GM19239 (cell line): ENCODE measurements at regions not wholly inside any gene's neighbourhood (a gene's known extent, or its start where the extent isn't known, plus 50 kb on each side); places are given as distances from the start of the nearest gene placed in this dataset.
"Not testable (repeated sequence)": the region's sequence is repeated elsewhere in the genome, so short reads cannot be mapped to it uniquely, and the experiment has no call there.

Experiments
- DNase-seq: peaks from one replicate; pipeline ENCODE4 v3.0.0; 2011; ENCODE audit warnings: low spot score; ENCODE audit not compliant: insufficient read length
- FAIRE-seq: peaks from 2 replicates; lab custom pipeline; 2011; peaks lifted over from hg19 to GRCh38; lab: Jason Lieb, UNC

DNA sequence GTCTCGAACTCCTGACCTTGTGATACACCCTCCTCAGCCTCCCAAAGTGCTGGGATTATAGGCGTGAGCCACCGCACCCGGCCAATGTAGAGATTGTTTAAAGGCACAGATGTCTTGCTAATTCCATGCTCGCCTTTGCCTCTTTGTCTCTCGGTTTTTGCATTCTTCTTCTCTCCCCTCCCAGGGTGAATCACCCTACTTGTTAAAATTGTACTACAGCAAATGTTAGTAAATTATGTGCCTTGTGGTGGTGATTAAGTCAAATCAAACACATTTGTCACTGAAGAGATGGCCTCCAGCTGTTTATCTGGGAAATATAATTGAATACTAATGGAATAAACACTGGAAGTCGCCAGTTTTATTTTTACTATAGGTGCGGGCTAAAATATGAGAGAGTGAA is 384.4 kb upstream of the AUTS2 start:
- FAIRE-seq (no peak), DNase-seq (no peak)

DNA sequence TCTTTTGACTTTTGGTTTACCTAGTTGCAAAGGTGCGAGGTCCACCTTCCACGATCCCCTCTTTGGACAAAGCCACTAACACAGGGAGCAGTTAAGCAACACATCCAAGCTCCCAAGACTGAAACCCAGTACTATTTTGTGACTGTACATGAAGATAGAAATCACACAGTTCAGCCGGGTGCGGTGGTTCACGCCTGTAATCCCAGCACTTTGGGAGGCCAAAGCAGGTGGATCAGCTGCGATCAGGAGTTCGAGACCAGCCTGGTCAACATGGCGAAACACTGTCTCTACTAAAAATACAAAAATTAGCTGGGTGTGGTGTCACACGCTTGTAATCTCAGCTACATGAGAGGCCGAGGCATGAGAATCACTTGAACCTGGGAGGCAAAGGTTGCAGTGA is 382.8 kb upstream of the AUTS2 start:
- DNase-seq, FAIRE-seq: not testable (repeated sequence)

DNA sequence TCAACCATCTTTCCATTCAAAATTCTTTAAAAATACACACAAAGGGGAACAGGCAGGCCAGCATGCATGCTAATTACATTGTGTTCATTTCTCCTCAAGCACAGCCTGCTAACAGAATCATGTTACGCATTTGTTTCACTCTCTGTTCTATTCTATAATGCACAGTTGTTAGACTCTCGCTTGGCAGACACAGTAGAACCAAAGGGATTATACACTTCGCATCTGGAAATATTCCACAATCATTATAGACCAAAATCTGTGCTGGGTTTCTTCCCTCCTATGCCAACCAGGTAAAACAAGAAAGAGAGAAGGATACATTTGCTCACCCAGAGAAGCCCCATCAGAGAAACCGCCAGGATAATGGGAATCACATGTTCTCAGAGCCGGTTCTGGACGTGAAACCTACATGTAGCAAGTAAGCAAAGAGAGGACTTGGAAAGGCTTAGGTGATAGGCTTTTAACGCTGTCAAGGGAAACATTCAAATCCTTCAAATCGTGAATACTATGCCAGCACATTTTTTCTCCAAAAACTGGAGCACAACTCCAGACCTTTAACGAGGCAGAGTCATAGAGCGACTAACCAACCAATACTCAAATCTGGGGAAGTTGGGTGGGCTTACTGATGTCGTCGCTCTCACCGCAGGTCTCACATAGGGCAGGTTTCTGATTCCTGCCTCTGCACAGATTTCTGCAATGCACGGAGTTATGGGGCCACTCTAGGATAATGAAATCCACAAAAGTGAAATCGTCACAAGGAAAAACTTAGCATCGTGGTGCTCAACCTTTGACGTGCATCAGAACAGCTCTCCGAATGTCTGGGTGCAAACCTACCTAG is 380.5 kb upstream of the AUTS2 start:
- FAIRE-seq (no peak), DNase-seq (no peak)

DNA sequence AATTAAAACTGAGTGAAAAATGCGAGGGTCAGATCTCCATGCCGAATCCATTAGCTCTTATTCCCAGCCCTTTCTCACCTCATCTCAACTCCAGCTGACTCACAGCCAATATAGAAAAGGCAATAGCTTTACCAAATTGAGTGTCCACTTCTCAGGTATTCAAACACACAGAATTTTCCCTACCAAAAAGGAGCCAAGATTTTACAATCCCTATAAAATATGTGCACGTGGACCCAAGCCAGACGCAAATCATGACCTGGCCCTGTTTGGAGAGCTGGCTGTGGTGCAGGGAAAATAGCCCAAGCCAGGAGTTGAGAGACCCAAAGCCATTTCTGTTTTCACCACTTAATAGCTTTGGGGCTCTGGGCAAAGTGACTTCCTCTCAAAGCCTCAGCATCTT is 379.7 kb upstream of the AUTS2 start:
- FAIRE-seq: no peak
- DNase-seq: no peak

DNA sequence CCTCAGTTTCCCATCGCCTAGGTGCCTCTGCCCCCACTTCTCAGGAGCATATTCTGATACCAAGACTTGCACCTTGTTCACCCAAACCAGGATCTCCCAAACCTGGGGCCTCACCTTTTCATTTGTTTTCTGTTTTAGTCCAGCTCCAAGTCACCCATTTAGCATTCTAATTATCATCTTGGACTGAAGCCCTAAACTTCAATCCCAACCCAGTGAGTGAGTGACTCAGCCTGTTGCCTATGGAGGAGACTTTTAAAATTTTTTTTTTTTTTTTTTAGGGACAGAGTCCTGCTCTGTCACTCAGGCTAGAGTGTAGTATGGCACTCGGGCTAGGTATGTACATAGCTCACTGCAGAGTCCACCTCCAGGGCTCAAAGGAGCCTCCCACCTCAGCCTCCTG is 378.9 kb upstream of the AUTS2 start:
- DNase-seq (no peak), FAIRE-seq (no peak)

DNA sequence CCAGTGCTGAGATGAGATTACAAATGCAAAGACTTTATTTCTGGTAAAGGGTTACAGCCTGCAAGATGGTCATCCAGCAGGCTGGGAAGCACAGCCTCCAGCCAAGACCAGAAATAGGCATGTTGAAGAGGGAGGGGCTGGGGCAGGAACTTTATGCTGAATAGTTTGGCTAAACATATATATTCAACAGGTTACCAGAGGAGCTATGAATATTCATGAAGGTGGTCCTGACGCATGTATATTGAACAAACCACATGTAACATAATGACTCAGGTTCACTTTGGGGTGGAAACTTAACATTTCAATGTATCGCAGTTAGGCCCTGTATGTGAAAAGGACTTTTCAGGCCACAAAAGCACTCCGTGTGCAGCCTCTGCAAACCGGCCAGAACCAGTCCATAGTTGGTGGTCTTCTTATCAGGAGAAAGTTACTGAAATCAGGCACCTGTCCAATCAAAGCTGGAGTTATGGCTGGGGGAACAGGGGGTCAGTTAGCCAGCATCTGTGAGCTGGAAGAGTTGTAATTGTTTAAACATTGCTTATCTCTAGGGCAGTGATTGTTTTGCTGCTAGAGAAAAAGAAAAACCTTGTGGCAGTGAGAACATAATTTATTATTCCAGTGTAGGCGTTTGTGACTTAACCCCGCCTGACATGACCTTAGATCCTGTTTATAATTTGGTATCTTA is 372.9 kb upstream of the AUTS2 start:
- DNase-seq (no peak), FAIRE-seq (no peak)

DNA sequence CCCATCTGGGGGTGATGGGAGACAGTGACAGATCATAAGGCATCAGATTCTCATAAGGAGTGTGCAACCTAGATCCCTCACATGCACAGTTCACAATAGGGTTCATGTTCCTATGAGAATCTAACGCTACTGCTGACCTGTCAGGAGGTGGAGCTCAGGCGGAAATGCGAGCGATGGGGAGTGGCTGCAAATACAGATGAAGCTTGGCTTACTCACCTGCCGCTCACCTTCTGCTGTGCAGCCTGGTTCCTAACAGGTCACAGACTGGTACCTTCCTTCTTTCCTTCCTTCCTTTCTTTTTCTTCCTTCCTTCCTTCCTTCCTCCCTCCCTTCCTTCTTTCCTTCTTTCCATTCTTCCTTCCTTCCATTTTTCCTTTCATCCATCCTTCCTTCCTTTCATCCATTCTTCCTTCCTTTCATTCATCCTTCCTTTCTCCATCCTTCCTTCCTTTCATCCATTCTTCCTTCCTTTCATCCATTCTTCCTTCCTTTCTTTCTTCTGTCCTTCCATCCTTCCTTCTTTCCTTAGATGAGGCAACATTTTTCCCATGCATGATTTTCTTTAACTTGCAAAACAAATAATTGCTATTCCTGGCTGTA is 370.0 kb upstream of the AUTS2 start:
- FAIRE-seq (no peak), DNase-seq (no peak)

DNA sequence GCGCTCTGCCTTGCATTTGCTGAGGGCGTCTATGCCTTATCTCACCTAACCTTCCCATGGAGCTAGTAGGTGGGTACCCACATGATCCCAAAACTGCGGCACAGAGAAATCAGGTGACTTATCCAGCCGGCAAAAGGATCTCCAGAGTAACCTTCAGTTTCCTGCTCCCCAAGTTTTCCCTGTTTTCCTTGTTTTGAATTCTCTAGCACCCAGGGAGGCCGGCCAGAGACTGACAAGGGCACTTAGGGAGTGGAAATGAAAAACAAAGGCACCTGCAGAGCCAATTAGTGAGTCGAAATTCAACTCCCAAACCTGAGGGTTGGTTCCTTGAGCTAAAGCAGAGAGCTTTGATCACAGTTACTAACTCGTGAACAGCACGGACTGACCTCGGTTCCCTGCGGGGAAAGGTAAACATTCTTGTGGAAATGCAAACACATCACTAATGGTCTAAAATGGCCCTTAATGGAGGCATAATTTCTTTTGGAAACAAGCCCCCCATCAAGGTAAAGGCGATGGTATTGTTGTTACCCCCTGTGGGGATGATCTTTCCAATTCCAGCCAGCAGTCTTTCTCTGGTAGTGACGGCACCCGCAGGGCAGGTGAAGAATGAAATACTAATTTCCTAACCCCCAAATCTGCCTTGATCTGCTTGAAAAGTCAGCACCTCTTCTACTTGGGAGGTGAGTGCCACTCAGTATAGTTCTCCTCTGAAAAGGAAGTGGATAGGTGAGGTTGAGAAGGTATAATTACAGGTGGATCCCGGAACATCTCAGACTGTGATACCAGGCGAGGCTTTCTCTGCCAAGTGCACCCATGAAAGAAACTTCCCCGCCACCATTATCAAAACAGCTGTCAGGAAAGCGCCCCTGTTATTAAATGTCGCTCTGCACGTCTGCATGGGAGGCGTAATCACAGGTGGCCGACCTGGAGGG is 365.6 kb upstream of the AUTS2 start:
- DNase-seq (no peak), FAIRE-seq (no peak)

DNA sequence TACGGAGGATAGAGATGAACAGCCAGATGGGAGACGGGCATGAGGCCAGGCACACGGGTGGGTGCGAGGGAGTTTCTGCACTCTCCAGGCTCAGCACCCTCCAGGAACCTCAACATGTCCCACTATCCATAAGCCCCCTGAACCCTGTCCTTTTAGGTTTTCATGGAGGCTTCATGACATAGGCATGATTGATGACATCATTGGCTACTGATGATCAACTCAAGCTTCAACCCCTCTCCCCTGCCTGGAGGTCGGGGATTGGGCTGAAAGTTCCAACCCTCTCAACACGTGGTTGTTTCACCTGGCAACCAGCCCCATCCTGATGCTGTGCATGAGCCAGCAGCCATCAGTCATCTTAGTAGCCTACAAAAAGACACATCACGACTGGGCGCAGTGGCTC is 360.7 kb upstream of the AUTS2 start:
- FAIRE-seq (no peak), DNase-seq (no peak)

DNA sequence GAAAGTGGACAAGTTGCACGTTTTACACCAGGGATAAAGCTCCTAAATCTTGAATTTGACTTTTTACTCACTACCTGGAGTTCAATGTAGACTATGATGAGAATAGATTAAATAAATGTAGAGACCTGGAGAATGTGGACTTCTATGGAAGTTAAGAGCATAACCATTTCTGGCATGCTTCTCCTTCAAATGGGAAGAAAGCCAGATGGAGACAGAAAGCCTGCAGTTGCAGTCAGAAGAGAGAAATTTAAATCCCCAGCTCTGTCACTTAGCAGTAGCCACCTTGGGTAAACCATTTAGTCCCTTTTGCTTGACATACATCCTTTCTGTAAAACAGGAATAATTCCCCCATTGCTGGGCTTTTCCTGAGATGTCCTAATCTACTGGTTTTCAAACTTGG is 355.3 kb upstream of the AUTS2 start:
- FAIRE-seq: no peak
- no peak for DNase-seq

DNA sequence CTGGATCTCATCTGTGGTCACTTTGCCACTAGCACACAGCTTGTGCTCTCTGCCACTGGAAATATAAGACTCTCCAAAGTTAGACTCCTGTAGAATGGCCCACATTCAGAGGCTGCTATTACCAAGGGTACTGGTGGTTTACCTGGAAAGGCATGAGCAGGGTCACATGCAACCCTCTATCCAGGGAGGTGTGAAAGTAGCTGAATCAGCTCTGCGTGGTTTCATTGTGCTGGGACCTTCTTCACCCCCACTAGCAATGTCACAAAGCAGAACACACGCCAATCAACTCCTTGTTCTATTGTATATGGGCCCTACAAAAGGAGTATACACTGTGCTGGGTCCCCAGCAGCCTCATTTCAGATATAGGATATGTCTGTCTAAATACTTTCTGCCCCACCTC is 353.6 kb upstream of the AUTS2 start:
- DNase-seq: no peak
- FAIRE-seq: no peak

DNA sequence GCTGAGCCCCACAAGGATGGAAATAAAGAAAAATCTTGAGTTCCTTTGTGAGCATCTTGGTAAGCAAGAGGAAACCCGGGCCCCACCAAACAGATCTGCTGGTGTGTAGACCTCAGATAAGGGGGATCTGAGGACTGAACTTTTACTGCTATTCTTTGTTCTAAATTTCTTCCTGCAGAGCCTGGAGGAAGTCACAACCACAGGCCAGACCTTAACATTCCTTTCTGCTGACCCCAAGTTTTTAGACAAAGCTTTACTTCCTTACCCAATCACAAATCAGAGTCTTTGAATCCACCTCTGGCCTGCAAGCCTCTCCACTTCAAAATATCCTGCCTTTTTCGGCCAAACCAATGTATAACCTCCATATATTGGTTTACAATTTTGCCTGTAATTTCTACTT is 352.6 kb upstream of the AUTS2 start:
- no peak for DNase-seq
- no peak for FAIRE-seq

DNA sequence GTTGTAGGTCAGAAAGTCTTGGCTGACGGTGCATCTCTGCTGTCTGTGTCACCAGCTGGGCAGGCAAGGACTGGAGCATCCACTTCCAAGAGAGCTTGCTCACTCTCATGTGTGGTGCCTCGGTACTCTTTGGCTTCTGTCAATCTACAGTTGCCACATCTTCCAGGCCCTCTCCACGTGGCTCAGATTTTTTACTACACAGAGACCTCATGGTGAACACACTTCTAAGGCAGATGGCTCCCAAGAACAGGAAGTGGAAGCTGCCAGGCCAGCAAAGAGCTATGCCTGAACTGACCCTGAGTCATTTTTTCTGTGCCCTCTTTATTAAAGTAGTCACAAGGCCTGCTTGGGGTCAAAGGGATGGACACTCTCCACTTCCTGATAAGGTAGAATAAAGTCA is 351.5 kb upstream of the AUTS2 start:
- FAIRE-seq: no peak
- DNase-seq: no peak

DNA sequence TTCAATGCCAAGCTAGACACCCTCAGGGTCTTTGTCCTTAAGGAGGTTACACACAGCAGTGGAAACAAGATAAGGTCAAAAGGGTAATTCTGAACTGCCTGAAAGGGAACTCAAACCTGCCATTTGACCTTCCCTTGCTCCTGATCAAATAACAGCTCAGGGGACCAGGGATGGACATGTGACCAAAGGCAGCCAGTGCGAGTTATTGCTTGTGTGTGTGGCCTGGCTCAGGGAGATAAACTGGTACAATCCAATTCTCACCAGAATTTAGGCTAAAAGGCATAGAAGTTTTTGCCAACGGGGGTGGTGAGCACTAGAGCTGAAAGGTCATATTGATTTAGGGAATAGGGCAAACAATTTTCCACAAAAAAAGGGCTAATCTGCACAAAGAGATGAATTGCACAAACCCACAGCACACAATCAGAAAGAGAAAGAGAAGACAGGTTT is 349.9 kb upstream of the AUTS2 start:
- FAIRE-seq, DNase-seq: not testable (repeated sequence)

DNA sequence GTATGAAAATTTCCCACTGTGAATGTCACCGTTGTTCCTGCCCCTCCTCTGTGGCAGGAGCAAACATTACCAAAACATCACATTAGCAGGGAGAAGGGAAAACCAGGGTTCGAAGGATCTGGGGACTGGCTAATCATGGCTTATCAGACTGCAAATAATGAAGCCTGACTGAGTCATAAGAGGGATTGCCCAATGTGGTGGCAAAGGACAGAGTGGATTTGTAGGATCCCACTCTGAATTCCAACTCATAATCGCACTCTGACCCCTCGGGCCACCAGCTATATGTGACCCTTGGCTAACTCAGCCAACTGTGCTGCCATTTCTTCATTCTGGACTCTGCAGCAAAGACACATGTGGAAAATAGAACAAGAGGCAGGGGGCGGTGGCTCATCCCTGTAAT is 347.3 kb upstream of the AUTS2 start:
- FAIRE-seq (no peak), DNase-seq (no peak)

DNA sequence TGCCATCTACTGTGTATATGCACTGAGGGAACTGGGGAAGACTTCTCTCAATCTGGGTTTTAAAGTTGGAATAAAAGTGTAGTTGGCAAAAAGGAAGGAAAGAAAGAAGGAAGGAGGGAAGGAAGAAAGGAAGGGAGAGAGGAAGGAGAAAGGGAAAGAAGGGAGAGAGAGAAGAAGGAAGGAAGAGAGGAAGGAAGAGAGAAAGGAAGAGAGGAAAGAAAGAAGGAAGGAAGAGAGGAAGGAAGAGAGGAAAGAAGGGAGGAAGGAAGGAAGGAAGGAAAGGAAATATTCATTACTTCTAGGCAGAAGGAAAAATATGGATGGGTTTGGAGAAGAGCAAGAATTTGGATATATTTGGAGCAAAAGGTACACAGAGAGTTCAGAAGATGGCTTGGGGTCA is 343.6 kb upstream of the AUTS2 start:
- no peak for FAIRE-seq
- no peak for DNase-seq

DNA sequence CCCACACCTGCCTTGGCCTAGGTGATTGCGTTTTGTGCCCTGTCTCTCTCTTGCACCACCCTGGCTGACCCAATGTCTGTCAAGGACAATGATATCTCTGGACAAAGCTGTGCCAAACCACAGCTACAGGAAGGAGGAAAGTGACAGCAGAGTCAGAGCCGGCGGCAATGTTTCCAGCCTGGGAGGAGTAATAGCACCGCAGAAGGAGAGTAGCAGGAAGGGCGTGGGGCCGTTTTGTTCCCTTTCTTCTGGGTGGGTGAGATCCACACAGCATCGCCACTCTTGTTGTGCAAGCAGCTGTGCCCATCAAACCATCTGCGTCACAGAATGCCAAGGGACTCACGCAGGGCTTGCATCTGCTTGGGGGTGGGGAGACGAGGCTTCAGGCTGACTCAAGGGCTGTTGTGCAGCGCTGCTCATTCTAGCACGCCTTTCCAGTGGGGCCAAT is 341.6 kb upstream of the AUTS2 start:
- DNase-seq: no peak
- FAIRE-seq: no peak

DNA sequence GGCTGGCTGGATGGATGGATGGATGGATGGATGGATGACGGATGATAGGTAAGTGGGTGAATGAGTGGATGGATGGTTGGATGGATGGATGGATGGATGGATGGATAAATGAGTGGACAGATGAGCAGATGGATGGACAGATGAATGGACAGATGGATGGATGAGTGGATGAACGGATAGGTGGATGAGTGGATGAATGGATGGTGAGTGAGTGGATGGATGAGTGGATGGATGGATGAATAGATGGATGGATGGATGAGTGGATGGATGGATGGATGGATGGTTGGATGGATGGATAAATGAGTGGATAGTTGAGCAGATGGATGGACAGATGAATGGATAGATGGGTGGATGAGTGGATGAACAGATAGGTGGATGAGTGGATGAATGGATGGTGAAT is 340.7 kb upstream of the AUTS2 start:
- DNase-seq (no peak), FAIRE-seq (no peak)

DNA sequence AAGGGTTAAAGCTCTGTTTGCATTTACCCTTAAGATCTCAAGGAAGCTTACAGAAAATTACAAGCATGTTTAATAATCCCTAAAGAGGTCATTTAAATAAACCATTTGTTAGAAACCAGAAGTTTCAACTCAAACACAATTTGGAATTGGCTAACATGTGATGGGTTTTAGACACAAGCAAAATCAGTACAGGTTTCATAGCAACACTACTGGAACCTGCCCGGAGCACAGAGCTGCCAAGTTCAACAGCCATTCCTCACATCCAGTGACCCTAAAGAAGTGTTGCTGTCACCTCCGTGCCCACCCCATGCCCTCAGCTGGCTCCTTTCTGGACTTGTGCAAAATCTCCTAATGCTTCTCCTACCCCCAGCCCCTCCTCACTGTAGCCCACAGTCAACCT is 338.8 kb upstream of the AUTS2 start:
- DNase-seq: no peak

DNA sequence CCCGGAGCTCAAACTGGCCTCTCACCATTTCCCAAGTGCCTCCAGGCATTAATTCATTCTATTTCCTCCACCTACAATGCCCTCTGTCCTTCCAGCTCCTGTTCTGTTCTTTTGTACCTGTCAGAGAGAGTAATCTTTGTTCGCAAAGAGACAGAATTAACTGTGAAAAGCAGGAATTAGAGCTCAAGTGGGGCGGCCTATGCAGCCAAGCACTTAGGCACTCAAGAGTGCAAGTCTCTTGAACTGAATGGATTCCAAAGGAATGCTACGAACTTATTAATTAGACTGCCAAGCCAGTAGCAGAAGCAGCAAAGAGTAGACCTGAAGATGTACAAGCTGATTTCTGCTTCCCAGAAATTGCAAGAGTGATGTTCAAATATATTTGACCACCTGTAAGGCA is 338.3 kb upstream of the AUTS2 start:
- FAIRE-seq: no peak
- DNase-seq: no peak

More for the DNA sequence above, 338.8 kb upstream of the AUTS2 start:
- FAIRE-seq: no peak
